ENCODE measurements at regions not wholly inside any gene's neighbourhood (a gene's known extent, or its start where the extent isn't known, plus 50 kb on each side); places are given as distances from the start of the nearest gene placed in this dataset.

DNA sequence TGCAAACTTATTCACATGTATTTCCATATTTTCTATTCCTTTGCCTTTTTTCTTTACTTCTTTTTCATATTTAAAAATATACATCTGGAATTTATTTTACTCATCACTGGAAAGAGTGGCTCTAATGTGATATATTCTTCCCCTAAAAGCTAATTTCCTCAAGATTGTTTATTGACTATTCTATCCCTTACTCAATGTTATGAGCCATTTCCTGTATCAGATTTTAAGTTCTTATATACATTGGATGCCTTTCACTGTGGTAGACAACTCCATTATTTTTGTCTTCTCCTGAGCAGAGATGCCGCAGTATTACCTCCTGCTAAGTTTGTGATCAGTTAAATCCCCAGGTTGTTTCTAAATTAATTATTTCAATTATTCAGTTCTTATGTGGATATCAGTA, 418.4 kb upstream of the JAG1 start:
- H3K36me3 ChIP-seq (ENCODE audit: insufficient read depth, low read length), result no peaks in the 10 kb centered on the region
- BruUV-seq (replicated peaks), result no TSS peak
- intact Hi-C loops (cut with micrococcal nuclease; ENCODE audit: unreplicated experiment), result no loop called here
- no peaks in the 10 kb centered on the region for H3K79me2 ChIP-seq (ENCODE audit: insufficient read depth, low read depth, low read length)
- no peaks in the 10 kb centered on the region for H3K9me2 ChIP-seq (ENCODE audit: insufficient read depth, low read length)
- ChIA-PET POLR2A (interaction anchor here (0.6 to 0.9 kb wide), 2 partner anchors 98 to 374 kb away, joined by 3 read pairs; no protein-coding TSS in a partner anchor), CTCF (ENCODE audit: unreplicated experiment) (no interaction called here)
- DNase-seq (ENCODE audit: low spot score), result no peak
- no peak overlapping the region for H2AFZ ChIP-seq (ENCODE audit: low read length)
- H3K4me2 ChIP-seq (ENCODE audit: low read length), result no peak overlapping the region
- no peak overlapping the region for H3K27ac ChIP-seq (ENCODE audit: low read depth, low read length, poor library complexity, severe bottlenecking)
- TF ChIP-seq, protein P1, sequence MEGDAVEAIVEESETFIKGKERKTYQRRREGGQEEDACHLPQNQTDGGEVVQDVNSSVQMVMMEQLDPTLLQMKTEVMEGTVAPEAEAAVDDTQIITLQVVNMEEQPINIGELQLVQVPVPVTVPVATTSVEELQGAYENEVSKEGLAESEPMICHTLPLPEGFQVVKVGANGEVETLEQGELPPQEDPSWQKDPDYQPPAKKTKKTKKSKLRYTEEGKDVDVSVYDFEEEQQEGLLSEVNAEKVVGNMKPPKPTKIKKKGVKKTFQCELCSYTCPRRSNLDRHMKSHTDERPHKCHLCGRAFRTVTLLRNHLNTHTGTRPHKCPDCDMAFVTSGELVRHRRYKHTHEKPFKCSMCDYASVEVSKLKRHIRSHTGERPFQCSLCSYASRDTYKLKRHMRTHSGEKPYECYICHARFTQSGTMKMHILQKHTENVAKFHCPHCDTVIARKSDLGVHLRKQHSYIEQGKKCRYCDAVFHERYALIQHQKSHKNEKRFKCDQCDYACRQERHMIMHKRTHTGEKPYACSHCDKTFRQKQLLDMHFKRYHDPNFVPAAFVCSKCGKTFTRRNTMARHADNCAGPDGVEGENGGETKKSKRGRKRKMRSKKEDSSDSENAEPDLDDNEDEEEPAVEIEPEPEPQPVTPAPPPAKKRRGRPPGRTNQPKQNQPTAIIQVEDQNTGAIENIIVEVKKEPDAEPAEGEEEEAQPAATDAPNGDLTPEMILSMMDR (conservative IDR thresholded peaks at IDR 0.05; ENCODE audit: low read length), result no peak
- H4K20me1 ChIP-seq (ENCODE audit: insufficient read depth, low read length), result no peaks in the 10 kb centered on the region
- H3K9me3 ChIP-seq (ENCODE audit: low read length), result no peaks in the 10 kb centered on the region
- no peak overlapping the region for H3K4me3 ChIP-seq (ENCODE audit: low read depth, low read length, poor library complexity, severe bottlenecking)
- H3K4me1 ChIP-seq (ENCODE audit: insufficient read depth, low read length, poor library complexity, severe bottlenecking), result no peaks in the 10 kb centered on the region

DNA sequence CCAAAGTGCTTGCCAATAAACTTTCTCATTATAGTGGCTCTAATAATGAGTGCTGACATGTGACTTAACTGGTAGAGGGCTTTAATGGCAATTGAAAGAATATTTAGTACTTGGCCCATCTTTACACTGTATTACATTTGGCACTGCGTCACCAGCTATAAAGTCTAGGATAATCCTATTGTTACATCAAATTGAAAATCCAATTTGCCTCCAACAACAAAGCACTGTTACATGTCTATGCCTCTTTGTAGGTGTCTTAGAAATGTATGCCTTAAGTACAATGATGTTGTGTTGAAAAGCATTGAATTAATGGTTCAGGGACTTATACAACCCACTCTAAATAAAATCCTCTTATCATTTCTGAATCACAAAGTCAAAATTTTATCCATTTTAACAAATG, 420.4 kb upstream of the JAG1 start:
- Histone ChIP-seq H3K4me3 (ENCODE audit: low read depth, low read length, poor library complexity, severe bottlenecking) (no peak overlapping the region), H3K9me2 (ENCODE audit: insufficient read depth, low read length) (no peaks in the 10 kb centered on the region), H3K79me2 (ENCODE audit: insufficient read depth, low read depth, low read length) (no peaks in the 10 kb centered on the region), H3K36me3 (ENCODE audit: insufficient read depth, low read length) (no peaks in the 10 kb centered on the region), H3K9me3 (ENCODE audit: low read length) (no peaks in the 10 kb centered on the region), H2AFZ (ENCODE audit: low read length) (no peak overlapping the region), H3K27ac (ENCODE audit: low read depth, low read length, poor library complexity, severe bottlenecking) (no peak overlapping the region), H3K4me1 (ENCODE audit: insufficient read depth, low read length, poor library complexity, severe bottlenecking) (no peaks in the 10 kb centered on the region), H4K20me1 (ENCODE audit: insufficient read depth, low read length) (no peaks in the 10 kb centered on the region), H3K4me2 (ENCODE audit: low read length) (no peak overlapping the region)
- DNase-seq (ENCODE audit: low spot score), result no peak
- TF ChIP-seq, protein P1 (conservative IDR thresholded peaks at IDR 0.05; ENCODE audit: low read length), result no peak
- no peak for TF ChIP-seq EZH2phosphoT487 (IDR thresholded peaks at IDR 0.05; ENCODE audit: borderline replicate concordance, low read depth, low read length)
- ChIA-PET POLR2A (interaction anchor here (0.7 kb wide), 1 partner anchor 564 kb away, joined by 3 read pairs; no protein-coding TSS in a partner anchor), CTCF (ENCODE audit: unreplicated experiment) (no interaction called here)
- BruUV-seq (replicated peaks), result no TSS peak
- intact Hi-C loops (cut with micrococcal nuclease; ENCODE audit: unreplicated experiment), result no loop called here

DNA sequence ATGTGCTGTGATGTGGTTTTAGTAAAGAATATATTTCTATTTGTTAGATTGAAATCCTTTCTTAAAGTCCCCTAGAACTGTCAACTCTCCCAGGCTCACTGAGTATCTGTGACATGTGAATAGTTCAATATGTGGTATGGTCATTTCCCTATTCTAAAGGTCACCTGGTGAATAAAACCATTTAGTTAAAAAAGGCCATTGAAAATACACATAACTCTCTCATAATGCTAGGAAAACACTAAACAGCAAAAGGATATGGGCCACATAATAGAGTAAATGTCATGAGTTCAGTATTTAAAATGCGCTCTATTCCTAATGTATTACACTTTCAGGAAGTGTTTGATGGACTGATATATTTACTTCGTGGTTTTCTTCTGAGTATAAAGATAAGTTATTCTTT, 420.9 kb upstream of the JAG1 start:
- intact Hi-C loops (cut with micrococcal nuclease; ENCODE audit: unreplicated experiment), result no loop called here

More for the DNA sequence above, 420.9 kb upstream of the JAG1 start:
- Histone ChIP-seq H3K9me3 (ENCODE audit: low read length) (no peaks in the 10 kb centered on the region), H3K79me2 (ENCODE audit: insufficient read depth, low read depth, low read length) (no peaks in the 10 kb centered on the region), H3K36me3 (ENCODE audit: insufficient read depth, low read length) (no peaks in the 10 kb centered on the region), H3K9me2 (ENCODE audit: insufficient read depth, low read length) (no peaks in the 10 kb centered on the region), H3K4me2 (ENCODE audit: low read length) (no peak overlapping the region), H3K27ac (ENCODE audit: low read depth, low read length, poor library complexity, severe bottlenecking) (no peak overlapping the region), H3K4me3 (ENCODE audit: low read depth, low read length, poor library complexity, severe bottlenecking) (no peak overlapping the region), H3K4me1 (ENCODE audit: insufficient read depth, low read length, poor library complexity, severe bottlenecking) (no peaks in the 10 kb centered on the region), H2AFZ (ENCODE audit: low read length) (no peak overlapping the region), H4K20me1 (ENCODE audit: insufficient read depth, low read length) (no peaks in the 10 kb centered on the region)
- no TSS peak for BruUV-seq (replicated peaks)
- ChIA-PET CTCF (ENCODE audit: unreplicated experiment) (no interaction called here), POLR2A (interaction anchor here (0.7 kb wide), 1 partner anchor 563 kb away, joined by 3 read pairs; no protein-coding TSS in a partner anchor)
- DNase-seq (ENCODE audit: low spot score), result no peak
- no peak for TF ChIP-seq EZH2phosphoT487 (IDR thresholded peaks at IDR 0.05; ENCODE audit: borderline replicate concordance, low read depth, low read length)
- TF ChIP-seq, protein P1 (conservative IDR thresholded peaks at IDR 0.05; ENCODE audit: low read length), result no peak
